CD4-positive, alpha-beta T cell treated with Interleukin-6 at 100 ng/mL for 8 hours (primary cell): ENCODE measurements at regions not wholly inside any gene's neighbourhood (a gene's known extent, or its start where the extent isn't known, plus 50 kb on each side); places are given as distances from the start of the nearest gene placed in this dataset.

Experiments
- DNase-seq: peaks from one replicate; pipeline ENCODE4 v3.0.0-alpha.2; 2020; ENCODE audit warnings: mixed read lengths, low spot score

GRCh38 chr11:115895594-115895993, 391.4 kb upstream of the CADM1 start:
- no peak for DNase-seq

- no peak for DNase-seq
Observed at GRCh38 chr11:115894176-115894575, 390.0 kb upstream of the CADM1 start.

GRCh38 chr11:115893461-115894099, 389.4 kb upstream of the CADM1 start:
- no peak for DNase-seq

GRCh38 chr11:115892016-115892415, 387.8 kb upstream of the CADM1 start:
- no peak for DNase-seq

GRCh38 chr11:115891581-115891980, 387.4 kb upstream of the CADM1 start:
- DNase-seq: no peak

GRCh38 chr11:115890500-115890899, 386.3 kb upstream of the CADM1 start:
- no peak for DNase-seq

DNA sequence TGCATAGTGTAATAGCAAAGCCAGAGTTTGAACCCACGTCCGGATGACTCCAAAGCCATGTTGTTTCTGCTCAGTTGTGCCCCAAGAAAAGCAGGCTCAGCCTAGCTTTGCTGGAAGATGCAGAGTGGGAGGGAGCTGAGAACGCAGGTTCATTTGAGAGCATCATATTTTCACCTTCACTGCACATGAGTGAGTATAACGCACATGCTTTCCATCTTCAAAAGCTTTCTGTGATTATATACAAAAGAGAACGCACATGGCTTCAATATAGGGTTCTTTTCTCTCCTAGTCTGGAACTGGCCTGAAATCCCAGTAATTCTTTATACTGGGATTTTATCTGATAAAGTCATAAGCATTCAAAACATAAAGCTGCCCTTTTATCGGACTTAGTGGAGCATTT, 385.5 kb upstream of the CADM1 start:
- DNase-seq: no peak

- DNase-seq: no peak
Observed at GRCh38 chr11:115887727-115888126, 383.5 kb upstream of the CADM1 start.

- no peak for DNase-seq
Observed at GRCh38 chr11:115887316-115887715, 383.1 kb upstream of the CADM1 start.

GRCh38 chr11:115886422-115886733, 382.2 kb upstream of the CADM1 start:
- no peak for DNase-seq

DNA sequence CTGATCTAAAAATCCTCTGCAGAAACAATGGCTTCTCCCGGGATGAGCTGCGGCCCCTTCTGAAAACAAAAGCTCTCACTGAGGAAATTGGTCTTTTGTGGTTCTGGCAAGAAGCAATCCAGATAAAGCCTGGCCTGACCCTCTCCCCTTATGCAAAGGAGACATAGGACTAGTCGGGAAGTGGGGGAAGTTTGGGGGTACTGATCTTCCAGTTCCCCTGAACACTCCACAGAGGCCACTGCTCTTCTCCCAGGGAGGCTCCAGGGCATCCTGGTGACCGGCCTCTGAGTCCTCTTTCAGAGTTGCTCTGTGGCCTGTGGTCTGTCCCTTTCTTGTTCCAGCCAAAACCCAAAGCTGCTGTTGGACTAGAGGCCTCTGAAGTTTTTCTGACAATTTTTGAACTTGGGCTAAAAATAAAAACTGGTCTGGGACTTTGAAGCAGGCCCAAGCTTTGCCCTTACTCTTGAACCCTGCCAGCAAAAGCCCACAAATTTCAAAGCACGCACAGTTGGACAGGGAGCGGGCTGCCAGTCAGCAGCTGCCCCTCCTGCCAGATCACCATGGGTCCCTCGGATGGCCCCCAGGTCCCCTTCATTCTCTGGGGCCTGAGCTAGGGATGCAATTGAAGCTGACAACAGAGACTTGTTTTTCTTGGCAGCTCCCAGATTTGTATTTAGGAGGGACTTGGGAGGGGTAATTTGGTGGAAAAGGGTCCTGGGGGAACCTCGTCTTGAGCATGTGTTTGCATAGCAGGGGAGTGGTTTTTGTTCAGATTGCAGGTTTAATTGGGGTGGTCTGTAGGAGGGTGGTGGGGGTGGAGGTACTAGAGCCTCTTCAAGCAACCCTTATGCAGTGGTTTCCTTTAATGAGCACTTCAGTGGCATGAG, 381.6 kb upstream of the CADM1 start:
- no peak for DNase-seq

DNA sequence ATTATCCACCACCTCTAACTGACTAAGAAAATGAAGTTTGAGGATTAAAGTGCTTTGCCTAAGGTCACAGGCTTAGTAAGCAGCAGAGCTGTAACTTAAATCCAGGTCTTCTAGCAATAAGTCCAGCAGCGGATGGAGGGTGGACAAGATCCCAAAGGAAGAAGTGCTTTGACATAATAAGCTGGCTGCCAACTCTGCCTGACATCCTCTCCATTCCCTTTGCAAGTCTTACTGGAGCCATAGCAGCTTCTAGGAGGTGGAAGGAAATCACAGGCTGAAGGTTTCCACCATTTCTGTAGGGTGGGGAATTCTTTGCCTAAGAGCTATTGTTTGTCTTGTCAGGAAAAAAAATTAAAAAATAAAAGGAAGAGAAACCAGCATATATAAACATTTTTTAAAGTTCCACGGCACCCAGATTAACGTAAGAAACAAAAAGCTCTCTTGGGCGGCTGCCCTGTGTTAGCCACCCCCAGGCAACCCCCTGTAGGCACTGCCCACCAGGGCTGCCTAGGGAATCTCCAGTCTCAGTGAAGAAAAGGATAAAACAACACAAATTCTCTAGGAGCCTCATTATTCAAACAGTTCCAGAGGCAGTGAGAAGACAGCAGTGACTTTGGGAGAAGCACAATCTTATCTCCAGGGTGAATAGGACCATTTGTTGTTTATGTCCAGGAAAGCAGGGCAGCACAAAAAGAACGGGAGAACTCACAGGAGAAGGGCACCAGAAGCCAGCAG, 380.8 kb upstream of the CADM1 start:
- no peak for DNase-seq

GRCh38 chr11:115874843-115875242, 370.6 kb upstream of the CADM1 start:
- DNase-seq: no peak

DNA sequence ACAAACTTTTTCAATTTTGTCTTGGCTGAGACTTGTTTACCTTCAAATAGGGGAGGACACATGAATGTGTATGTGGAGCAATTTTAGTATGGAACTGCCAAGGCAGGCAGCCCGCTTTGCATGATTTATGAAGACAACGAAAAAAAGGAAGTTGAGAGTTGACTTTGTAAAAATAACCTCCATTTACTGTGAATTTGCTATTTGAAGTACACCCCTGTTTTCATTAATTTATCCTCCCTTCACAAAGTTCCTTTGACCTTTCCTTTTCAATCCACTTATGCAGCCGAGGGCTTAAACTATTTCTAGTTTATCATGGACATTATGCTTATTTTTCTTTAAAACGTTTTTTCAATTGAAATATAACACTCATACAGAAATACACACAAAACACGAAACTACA, 369.6 kb upstream of the CADM1 start:
- no peak for DNase-seq

GRCh38 chr11:115872416-115872815, 368.2 kb upstream of the CADM1 start:
- no peak for DNase-seq

GRCh38 chr11:115871161-115871760, 367.0 kb upstream of the CADM1 start:
- DNase-seq: no peak

DNA sequence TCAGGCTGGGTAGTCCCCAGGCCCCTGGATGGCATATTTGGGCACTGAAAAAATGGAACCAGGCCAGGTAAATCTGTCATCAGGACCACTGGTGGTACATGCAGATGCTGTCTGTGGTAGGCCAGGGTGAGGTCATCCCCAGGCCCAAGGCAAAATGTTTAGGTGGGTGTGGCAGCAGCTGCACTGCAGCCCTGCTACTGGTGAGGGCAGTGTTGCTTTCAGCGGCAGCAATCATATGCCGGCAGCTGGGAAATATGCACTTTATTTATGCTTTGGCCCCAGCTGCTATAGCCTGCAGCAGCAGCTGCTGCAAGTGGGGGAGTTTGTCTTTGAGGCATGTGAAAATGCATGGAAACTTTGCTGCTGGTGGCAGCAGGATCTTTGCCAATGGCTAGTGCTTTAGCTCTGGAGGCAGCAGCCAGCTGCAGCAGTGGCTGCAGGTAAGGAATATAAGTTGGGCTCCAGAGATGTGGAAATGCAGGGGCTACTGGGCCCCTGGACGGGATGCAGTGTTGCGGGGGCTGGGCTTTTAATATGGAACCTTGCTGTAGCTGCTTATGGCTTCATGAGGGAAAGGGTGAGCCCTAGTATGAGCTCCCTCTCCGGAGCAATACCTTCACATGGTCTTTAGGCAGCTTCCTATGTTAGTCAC, 365.7 kb upstream of the CADM1 start:
- no peak for DNase-seq

DNA sequence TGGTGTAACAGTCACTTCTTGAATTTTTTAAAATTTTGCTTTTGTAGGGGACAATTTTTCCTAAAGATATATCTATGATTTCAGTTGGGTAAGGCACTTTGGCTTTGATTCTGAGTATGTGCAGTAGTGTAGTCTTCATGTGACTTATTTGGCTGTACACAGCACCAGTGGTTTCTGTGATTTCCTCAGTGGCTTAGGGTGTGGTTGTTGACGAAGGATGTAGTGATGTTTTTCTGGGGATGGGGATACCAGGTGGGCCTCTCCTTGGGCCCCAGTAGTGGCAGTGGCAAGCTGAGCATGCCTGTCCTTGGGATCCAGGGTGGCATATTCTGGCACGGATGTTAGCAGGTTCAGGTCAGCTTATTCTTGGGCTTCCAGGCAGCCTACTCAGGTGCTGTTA, 364.9 kb upstream of the CADM1 start:
- no peak for DNase-seq

DNA sequence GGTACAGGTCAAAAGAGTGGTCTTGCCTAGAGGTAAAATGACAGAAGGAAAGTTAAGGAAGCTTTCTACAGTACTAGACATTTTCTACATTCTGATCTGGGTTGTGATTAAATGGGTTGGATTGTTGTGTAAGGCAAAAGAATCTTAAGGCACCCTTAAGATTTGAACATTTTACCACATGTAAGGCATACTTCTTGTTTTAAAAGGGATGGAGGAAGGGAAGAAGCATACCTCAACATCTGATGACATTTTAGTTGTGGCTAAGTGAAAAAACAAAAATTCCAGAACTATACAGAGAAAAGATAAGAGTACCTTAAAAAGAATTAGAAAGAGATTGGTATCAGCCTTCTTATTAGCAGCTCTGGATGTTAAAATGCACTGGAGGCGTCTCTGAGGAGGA, 356.0 kb upstream of the CADM1 start:
- no peak for DNase-seq

DNA sequence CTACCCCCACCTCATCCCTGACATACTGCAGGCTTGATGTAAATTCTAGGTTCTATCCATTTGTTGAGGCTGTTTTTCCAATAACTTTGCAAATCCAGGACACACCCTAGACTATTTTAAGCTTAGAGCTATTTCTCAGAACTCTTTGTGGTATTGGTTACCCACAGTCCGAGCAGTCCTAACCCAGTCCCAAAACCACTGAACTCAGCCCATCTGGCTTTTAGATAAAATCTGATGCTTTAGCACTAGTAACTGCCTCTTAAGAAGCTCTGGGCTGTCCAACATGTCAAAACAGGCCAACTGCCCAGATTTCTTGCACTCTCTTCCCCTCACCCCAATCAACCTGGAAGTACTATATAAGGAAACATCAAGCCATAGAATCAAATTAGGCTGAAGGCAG, 344.4 kb upstream of the CADM1 start:
- no peak for DNase-seq

DNA sequence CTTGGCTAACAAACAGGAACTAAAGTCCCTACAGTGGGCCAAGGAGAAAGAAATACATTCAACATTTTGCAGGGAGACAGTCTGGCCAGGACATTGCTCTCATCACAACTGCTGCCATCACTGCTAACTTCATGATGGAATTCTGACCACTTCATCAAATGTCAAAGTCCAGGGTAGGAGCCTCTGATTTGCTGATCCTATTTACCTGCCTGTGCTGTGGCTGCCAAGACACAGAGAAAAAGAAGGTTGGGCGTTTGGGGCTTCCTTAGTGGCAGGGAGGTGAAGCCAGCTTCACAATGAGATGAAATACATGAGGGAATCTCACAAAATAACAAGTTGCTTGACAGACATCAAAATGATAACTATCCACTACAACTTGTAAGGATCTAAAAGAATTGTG, 343.9 kb upstream of the CADM1 start:
- DNase-seq: no peak

DNA sequence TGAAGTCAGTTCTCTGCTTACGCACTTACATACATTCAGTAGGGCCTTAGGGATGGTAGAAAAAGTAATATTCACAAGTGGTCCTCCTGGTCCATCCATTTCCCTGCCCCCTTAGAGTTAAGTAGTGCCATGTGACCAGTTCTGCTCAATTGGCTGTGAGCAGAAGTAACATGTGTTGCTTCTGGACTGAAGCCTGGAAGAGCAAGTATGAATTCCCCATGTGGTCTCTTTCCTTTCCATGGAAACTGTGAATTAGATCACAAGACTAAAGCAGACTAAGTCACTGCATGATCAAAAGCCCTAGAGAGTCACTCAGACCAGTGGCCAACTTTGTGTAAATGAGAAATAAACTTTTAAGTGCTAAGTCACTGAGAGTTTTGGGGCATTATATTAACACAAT, 341.7 kb upstream of the CADM1 start:
- DNase-seq: no peak
